ENCODE measurements at regions not wholly inside any gene's neighbourhood (a gene's known extent, or its start where the extent isn't known, plus 50 kb on each side); places are given as distances from the start of the nearest gene placed in this dataset.

DNA sequence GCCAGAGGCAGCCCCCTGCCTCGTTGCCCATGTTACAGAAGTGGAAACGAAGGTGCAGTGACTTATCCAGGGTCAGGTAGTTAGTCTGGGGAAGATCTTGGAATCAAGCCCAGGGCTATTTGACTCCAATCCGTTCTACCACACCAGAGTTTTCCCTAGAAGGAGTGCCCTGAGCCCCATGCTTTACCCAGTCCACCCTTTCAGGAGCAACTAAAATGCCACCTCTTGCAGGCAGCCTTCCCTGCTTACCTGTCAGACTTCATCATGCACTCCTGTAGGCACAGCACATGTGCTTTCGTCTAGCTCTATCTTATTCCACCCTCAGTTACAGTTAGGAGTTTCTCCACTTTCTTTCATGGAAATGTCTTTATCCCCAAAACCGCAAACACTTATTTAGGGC is 80.2 kb downstream of the CHST1 start:
- Histone ChIP-seq H3K27me3 (ENCODE audit: insufficient read depth, low read length) (no peaks in the 10 kb centered on the region), H3T11ph (ENCODE audit: low read length) (no peak overlapping the region), H3K4me1 (ENCODE audit: insufficient read depth, low read length) (no peaks in the 10 kb centered on the region), H2AK5ac (ENCODE audit: insufficient read length, low read length) (no peak overlapping the region), H3K27ac (ENCODE audit: insufficient read length, low read depth, low read length) (no peak overlapping the region), H4K20me1 (ENCODE audit: control insufficient read depth, insufficient read depth, insufficient read length) (no peaks in the 10 kb centered on the region), H2BK12ac (ENCODE audit: insufficient read length, low read depth, low read length) (no peak overlapping the region), H3K23me2 (ENCODE audit: insufficient read length, low read depth, low read length, poor library complexity, severe bottlenecking) (no peaks in the 10 kb centered on the region), H2BK20ac (ENCODE audit: low read depth, low read length, poor library complexity, severe bottlenecking) (no peak overlapping the region), H3K56ac (ENCODE audit: insufficient read length, low read depth, low read length) (no peak overlapping the region), H3K14ac (ENCODE audit: insufficient read depth, low read length) (no peak overlapping the region; the same call in 1 of the 2 replicates), H3K23ac (ENCODE audit: insufficient read length, low read depth, low read length) (no peak overlapping the region), H3K9ac (ENCODE audit: extremely low read depth, insufficient read length, low read length) (no peak overlapping the region), H3K4me2 (ENCODE audit: insufficient read depth, insufficient read length, low read length) (no peak overlapping the region), H3K18ac (ENCODE audit: insufficient read length, low read depth, low read length) (no peak overlapping the region), H2AFZ (ENCODE audit: low read length) (no peak overlapping the region), H3K79me2 (ENCODE audit: insufficient read depth, low read length) (no peaks in the 10 kb centered on the region), H3K79me1 (ENCODE audit: insufficient read depth, low read depth, low read length, poor library complexity, severe bottlenecking) (no peaks in the 10 kb centered on the region), H3K9me3 (ENCODE audit: control insufficient read depth, low read depth, low read length) (no peaks in the 10 kb centered on the region), H4K8ac (replicated peaks; ENCODE audit: insufficient read length, low read depth, low read length) (no peak overlapping the region), H2BK15ac (ENCODE audit: low read depth, low read length) (no peak overlapping the region), H3K4ac (ENCODE audit: low read depth, low read length) (no peak overlapping the region), H2BK120ac (ENCODE audit: low read depth, low read length, poor library complexity, severe bottlenecking) (no peak overlapping the region), H4K91ac (ENCODE audit: insufficient read length, low read depth, low read length) (no peak overlapping the region), H4K5ac (ENCODE audit: insufficient read length, low read depth, low read length) (no peak overlapping the region), H2BK5ac (ENCODE audit: insufficient read length, low read length) (no peak overlapping the region)
- Mint-ChIP-seq H3K4me1 (no peaks in the 10 kb centered on the region), H3K27ac (no peak overlapping the region), H3K27me3 (ENCODE audit: low read depth) (peaks cover 38% of the 10 kb centered on the region), H3K9me3 (no peaks in the 10 kb centered on the region), H3K36me3 (ENCODE audit: insufficient read depth in 1 of 3, low read depth in 3 of 3) (no peaks in the 10 kb centered on the region), H3K4me3 (no peak overlapping the region)
- no peak for DNase-seq
- TF ChIP-seq, protein P1, sequence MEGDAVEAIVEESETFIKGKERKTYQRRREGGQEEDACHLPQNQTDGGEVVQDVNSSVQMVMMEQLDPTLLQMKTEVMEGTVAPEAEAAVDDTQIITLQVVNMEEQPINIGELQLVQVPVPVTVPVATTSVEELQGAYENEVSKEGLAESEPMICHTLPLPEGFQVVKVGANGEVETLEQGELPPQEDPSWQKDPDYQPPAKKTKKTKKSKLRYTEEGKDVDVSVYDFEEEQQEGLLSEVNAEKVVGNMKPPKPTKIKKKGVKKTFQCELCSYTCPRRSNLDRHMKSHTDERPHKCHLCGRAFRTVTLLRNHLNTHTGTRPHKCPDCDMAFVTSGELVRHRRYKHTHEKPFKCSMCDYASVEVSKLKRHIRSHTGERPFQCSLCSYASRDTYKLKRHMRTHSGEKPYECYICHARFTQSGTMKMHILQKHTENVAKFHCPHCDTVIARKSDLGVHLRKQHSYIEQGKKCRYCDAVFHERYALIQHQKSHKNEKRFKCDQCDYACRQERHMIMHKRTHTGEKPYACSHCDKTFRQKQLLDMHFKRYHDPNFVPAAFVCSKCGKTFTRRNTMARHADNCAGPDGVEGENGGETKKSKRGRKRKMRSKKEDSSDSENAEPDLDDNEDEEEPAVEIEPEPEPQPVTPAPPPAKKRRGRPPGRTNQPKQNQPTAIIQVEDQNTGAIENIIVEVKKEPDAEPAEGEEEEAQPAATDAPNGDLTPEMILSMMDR (conservative IDR thresholded peaks at IDR 0.05): no peak
- no CpG with 5 or more reads among the region's 5 CpGs for WGBS (ENCODE audit: extremely low coverage, insufficient read length, low lambda C conversion rate)

All from H9 (cell line).